ENCODE measurements at regions not wholly inside any gene's neighbourhood (a gene's known extent, or its start where the extent isn't known, plus 50 kb on each side); places are given as distances from the start of the nearest gene placed in this dataset.

DNA sequence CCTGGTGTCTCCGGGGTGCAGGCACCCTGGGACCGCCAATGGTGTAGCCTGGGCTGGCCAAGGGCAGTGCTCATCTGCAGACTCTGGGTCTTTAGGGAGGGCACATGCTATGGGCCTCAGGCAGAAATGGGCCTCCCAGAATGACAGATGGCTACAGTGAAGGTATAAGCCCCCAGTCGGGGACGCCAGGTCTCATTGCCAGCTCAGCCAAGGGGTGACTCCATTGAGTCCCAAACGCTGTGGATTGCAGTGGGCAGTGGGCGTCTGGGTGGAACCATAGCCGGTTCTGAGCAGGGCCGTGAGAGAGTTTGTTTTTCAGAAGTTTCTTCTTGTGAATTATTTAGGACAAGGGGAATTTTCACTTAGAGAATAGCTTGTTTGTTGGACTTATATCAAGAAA lies 516.9 kb downstream of the TBC1D22A start:
- TF ChIP-seq, protein P1, sequence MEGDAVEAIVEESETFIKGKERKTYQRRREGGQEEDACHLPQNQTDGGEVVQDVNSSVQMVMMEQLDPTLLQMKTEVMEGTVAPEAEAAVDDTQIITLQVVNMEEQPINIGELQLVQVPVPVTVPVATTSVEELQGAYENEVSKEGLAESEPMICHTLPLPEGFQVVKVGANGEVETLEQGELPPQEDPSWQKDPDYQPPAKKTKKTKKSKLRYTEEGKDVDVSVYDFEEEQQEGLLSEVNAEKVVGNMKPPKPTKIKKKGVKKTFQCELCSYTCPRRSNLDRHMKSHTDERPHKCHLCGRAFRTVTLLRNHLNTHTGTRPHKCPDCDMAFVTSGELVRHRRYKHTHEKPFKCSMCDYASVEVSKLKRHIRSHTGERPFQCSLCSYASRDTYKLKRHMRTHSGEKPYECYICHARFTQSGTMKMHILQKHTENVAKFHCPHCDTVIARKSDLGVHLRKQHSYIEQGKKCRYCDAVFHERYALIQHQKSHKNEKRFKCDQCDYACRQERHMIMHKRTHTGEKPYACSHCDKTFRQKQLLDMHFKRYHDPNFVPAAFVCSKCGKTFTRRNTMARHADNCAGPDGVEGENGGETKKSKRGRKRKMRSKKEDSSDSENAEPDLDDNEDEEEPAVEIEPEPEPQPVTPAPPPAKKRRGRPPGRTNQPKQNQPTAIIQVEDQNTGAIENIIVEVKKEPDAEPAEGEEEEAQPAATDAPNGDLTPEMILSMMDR (IDR thresholded peaks at IDR 0.05): no peak
- TF ChIP-seq ZFX (IDR thresholded peaks at IDR 0.05; ENCODE audit: borderline replicate concordance): no peak
